Effector memory CD4-positive, alpha-beta T cell (primary cell): ENCODE measurements at regions not wholly inside any gene's neighbourhood (a gene's known extent, or its start where the extent isn't known, plus 50 kb on each side); places are given as distances from the start of the nearest gene placed in this dataset.

Experiments used
- DNase-seq, 3 donors: peaks; one replicate each; pipeline ENCODE4 v3.0.0-alpha.2; 2020
- H3K27ac ChIP-seq: 2 replicates; pipeline ENCODE4 v1.7.0; 2013; ENCODE audit warnings: mild to moderate bottlenecking, low read length, moderate library complexity; ENCODE audit not compliant: insufficient read depth, poor library complexity, severe bottlenecking
- H3K27me3 ChIP-seq: replicated peaks from 2 replicates; pipeline ENCODE4 v1.7.0; 2013; ENCODE audit warnings: mild to moderate bottlenecking, low read length; ENCODE audit not compliant: insufficient read depth, control insufficient read depth, poor library complexity, severe bottlenecking
- H3K36me3 ChIP-seq: 2 replicates; pipeline ENCODE4 v1.7.0; 2013; ENCODE audit warnings: mild to moderate bottlenecking, low read length, moderate library complexity; ENCODE audit not compliant: control insufficient read depth, insufficient read depth
- H3K4me1 ChIP-seq: 2 replicates; pipeline ENCODE4 v1.7.0; 2013; ENCODE audit warnings: low read length, mild to moderate bottlenecking; ENCODE audit not compliant: control insufficient read depth, insufficient read depth, poor library complexity, severe bottlenecking
- H3K4me3 ChIP-seq: 2 replicates; pipeline ENCODE4 v1.7.0; 2013; ENCODE audit warnings: low read length, low read depth, mild to moderate bottlenecking; ENCODE audit not compliant: insufficient read depth, poor library complexity, severe bottlenecking
- H3K9me3 ChIP-seq: 2 replicates; pipeline ENCODE4 v1.7.0; 2013; ENCODE audit warnings: mild to moderate bottlenecking, low read length, moderate library complexity; ENCODE audit not compliant: control insufficient read depth

- Histone ChIP-seq H3K9me3 (no peaks in the 10 kb centered on the region), H3K27me3 (no peaks in the 10 kb centered on the region), H3K4me3 (no peak overlapping the region), H3K27ac (no peak overlapping the region), H3K36me3 (no peaks in the 10 kb centered on the region), H3K4me1 (no peaks in the 10 kb centered on the region)
- DNase-seq: no peak
Observed at GRCh38 chrX:42695800-42696358, 82.1 kb downstream of the PPP1R2C start.

GRCh38 chrX:42694260-42694815 lies 83.6 kb downstream of the PPP1R2C start:
- H3K27ac ChIP-seq: no peak overlapping the region
- H3K4me1 ChIP-seq: no peaks in the 10 kb centered on the region
- no peak for DNase-seq

GRCh38 chrX:42691196-42691595 lies 86.8 kb downstream of the PPP1R2C start:
- Histone ChIP-seq H3K27me3 (no peaks in the 10 kb centered on the region), H3K27ac (no peak overlapping the region)

More at GRCh38 chrX:42694260-42694815, 83.6 kb downstream of the PPP1R2C start:
- Histone ChIP-seq H3K27me3 (no peaks in the 10 kb centered on the region), H3K4me3 (no peak overlapping the region), H3K9me3 (no peaks in the 10 kb centered on the region), H3K36me3 (no peaks in the 10 kb centered on the region)

GRCh38 chrX:42686706-42687105 lies 91.3 kb downstream of the PPP1R2C start:
- Histone ChIP-seq H3K36me3 (no peaks in the 10 kb centered on the region), H3K4me3 (no peak overlapping the region), H3K4me1 (no peaks in the 10 kb centered on the region), H3K27me3 (no peaks in the 10 kb centered on the region), H3K27ac (no peak overlapping the region), H3K9me3 (no peaks in the 10 kb centered on the region)
- no peak for DNase-seq

More at GRCh38 chrX:42691196-42691595, 86.8 kb downstream of the PPP1R2C start:
- DNase-seq: no peak
- H3K4me1 ChIP-seq: no peaks in the 10 kb centered on the region
- H3K36me3 ChIP-seq: no peaks in the 10 kb centered on the region
- no peak overlapping the region for H3K4me3 ChIP-seq
- H3K9me3 ChIP-seq: no peaks in the 10 kb centered on the region

- Histone ChIP-seq H3K36me3 (no peaks in the 10 kb centered on the region), H3K27ac (no peak overlapping the region), H3K4me3 (no peak overlapping the region), H3K4me1 (no peaks in the 10 kb centered on the region), H3K27me3 (no peaks in the 10 kb centered on the region), H3K9me3 (no peaks in the 10 kb centered on the region)
- DNase-seq: no peak
Observed at GRCh38 chrX:42686296-42686695, 91.7 kb downstream of the PPP1R2C start.

GRCh38 chrX:42684065-42684464 lies 93.9 kb downstream of the PPP1R2C start:
- no peak for DNase-seq
- Histone ChIP-seq H3K4me3 (no peak overlapping the region), H3K36me3 (no peaks in the 10 kb centered on the region), H3K9me3 (no peaks in the 10 kb centered on the region), H3K27ac (no peak overlapping the region), H3K27me3 (no peaks in the 10 kb centered on the region), H3K4me1 (no peaks in the 10 kb centered on the region)

- Histone ChIP-seq H3K27me3 (no peaks in the 10 kb centered on the region), H3K4me1 (no peaks in the 10 kb centered on the region), H3K9me3 (no peaks in the 10 kb centered on the region), H3K27ac (no peak overlapping the region), H3K4me3 (no peak overlapping the region), H3K36me3 (no peaks in the 10 kb centered on the region)
- DNase-seq: no peak
Observed at GRCh38 chrX:42680666-42681065, 97.3 kb downstream of the PPP1R2C start.

- H3K4me3 ChIP-seq: no peak overlapping the region
- no peaks in the 10 kb centered on the region for H3K9me3 ChIP-seq
- H3K4me1 ChIP-seq: no peaks in the 10 kb centered on the region
- no peak for DNase-seq
- H3K27ac ChIP-seq: no peak overlapping the region
- H3K36me3 ChIP-seq: no peaks in the 10 kb centered on the region
- H3K27me3 ChIP-seq: no peaks in the 10 kb centered on the region
Observed at GRCh38 chrX:42678133-42678532, 99.8 kb downstream of the PPP1R2C start.

GRCh38 chrX:42673301-42673810 lies 104.6 kb downstream of the PPP1R2C start:
- no peak for DNase-seq
- Histone ChIP-seq H3K27me3 (no peaks in the 10 kb centered on the region), H3K4me3 (no peak overlapping the region)

GRCh38 chrX:42664680-42665079 lies 113.3 kb downstream of the PPP1R2C start:
- DNase-seq: no peak
- Histone ChIP-seq H3K27ac (no peak overlapping the region), H3K27me3 (no peaks in the 10 kb centered on the region), H3K36me3 (no peaks in the 10 kb centered on the region), H3K9me3 (no peaks in the 10 kb centered on the region), H3K4me1 (no peaks in the 10 kb centered on the region), H3K4me3 (no peak overlapping the region)

More at GRCh38 chrX:42673301-42673810, 104.6 kb downstream of the PPP1R2C start:
- Histone ChIP-seq H3K9me3 (no peaks in the 10 kb centered on the region), H3K4me1 (no peaks in the 10 kb centered on the region), H3K27ac (no peak overlapping the region), H3K36me3 (no peaks in the 10 kb centered on the region)
